Neuronal stem cell (in vitro differentiated cells): ENCODE measurements at regions not wholly inside any gene's neighbourhood (a gene's known extent, or its start where the extent isn't known, plus 50 kb on each side); places are given as distances from the start of the nearest gene placed in this dataset.

Experiments used
- DNase-seq: peaks from one replicate; pipeline ENCODE4 v3.0.0-alpha.2; 2013; ENCODE audit warnings: low spot score
- H2AFZ ChIP-seq: one replicate; pipeline ENCODE4 v1.6.1; 2013; ENCODE audit warnings: mild to moderate bottlenecking, low read length, inconsistent platforms
- H2AK5ac ChIP-seq: 2 replicates; pipeline ENCODE4 v1.6.1; 2013; ENCODE audit warnings: low read depth, mild to moderate bottlenecking, inconsistent platforms, low read length, moderate library complexity, mixed read lengths
- H2BK120ac ChIP-seq: 2 replicates; pipeline ENCODE4 v1.6.1; 2013; ENCODE audit warnings: low read depth, mild to moderate bottlenecking, inconsistent platforms, low read length, moderate library complexity, mixed read lengths
- H2BK12ac ChIP-seq: one replicate; pipeline ENCODE4 v1.6.1; 2013; ENCODE audit warnings: low read length, inconsistent platforms
- H2BK15ac ChIP-seq: 2 replicates; pipeline ENCODE4 v1.6.1; 2013; ENCODE audit warnings: mild to moderate bottlenecking, low read length, inconsistent platforms, mixed read lengths
- H2BK5ac ChIP-seq: one replicate; pipeline ENCODE4 v1.6.1; 2013; ENCODE audit warnings: inconsistent platforms, mild to moderate bottlenecking, low read length, moderate library complexity
- H3K14ac ChIP-seq: one replicate; pipeline ENCODE4 v1.6.1; 2013; ENCODE audit warnings: low read length, inconsistent platforms
- H3K18ac ChIP-seq: 2 replicates; pipeline ENCODE4 v1.6.1; 2013; ENCODE audit warnings: low read length, inconsistent platforms
- H3K23ac ChIP-seq: 2 replicates; pipeline ENCODE4 v1.6.1; 2013; ENCODE audit warnings: low read depth, mild to moderate bottlenecking, mixed read lengths, low read length, inconsistent platforms; ENCODE audit not compliant: poor library complexity
- H3K27ac ChIP-seq: replicated peaks from 3 replicates; pipeline ENCODE4 v1.5.1; 2013; ENCODE audit warnings: low read length, inconsistent platforms
- H3K27me3 ChIP-seq, 3 experiments: 2 replicates each; pipeline ENCODE4 v1.6.1; 2013; ENCODE audit warnings: low read length in 3 of 3, mild to moderate bottlenecking in 2 of 3, inconsistent platforms in 1 of 3, low read depth in 1 of 3, mixed read lengths in 1 of 3, moderate library complexity in 1 of 3; ENCODE audit not compliant: control insufficient read depth in 3 of 3, insufficient read depth in 3 of 3
- H3K36me3 ChIP-seq, 2 donors: replicated peaks in 1 of 2; 2 replicates each; pipeline ENCODE4 v1.6.1; 2013; ENCODE audit warnings: low read length in 2 of 2; ENCODE audit not compliant: control insufficient read depth in 2 of 2, insufficient read depth in 2 of 2
- H3K4ac ChIP-seq: 2 replicates; pipeline ENCODE4 v1.6.1; 2013; ENCODE audit warnings: inconsistent platforms, mild to moderate bottlenecking, low read length, moderate library complexity
- H3K4me1 ChIP-seq, 2 donors: 1 replicate in 1 of 2; 2 replicates in 1 of 2; pipeline ENCODE4 v1.6.1; 2013; ENCODE audit warnings: low read length in 2 of 2, low read depth in 1 of 2; ENCODE audit not compliant: control insufficient read depth in 2 of 2, insufficient read depth in 1 of 2
- H3K4me2 ChIP-seq: one replicate; pipeline ENCODE4 v1.6.1; 2013; ENCODE audit warnings: mild to moderate bottlenecking, low read length, inconsistent platforms; ENCODE audit not compliant: insufficient read depth, poor library complexity, severe bottlenecking
- H3K4me3 ChIP-seq, 2 donors: 2 replicates each; pipeline ENCODE4 v1.5.1; 2013; ENCODE audit warnings: low read length in 2 of 2, mild to moderate bottlenecking in 2 of 2, inconsistent platforms in 1 of 2, moderate library complexity in 1 of 2
- H3K79me1 ChIP-seq: one replicate; pipeline ENCODE4 v1.6.1; 2013; ENCODE audit warnings: low read depth, mild to moderate bottlenecking, inconsistent platforms, low read length, moderate library complexity
- H3K9ac ChIP-seq: one replicate; pipeline ENCODE4 v1.6.1; 2013; ENCODE audit warnings: mild to moderate bottlenecking, low read depth, low read length, inconsistent platforms; ENCODE audit not compliant: poor library complexity
- H3K9me3 ChIP-seq, 2 donors: replicated peaks in 1 of 2; 2 replicates each; pipeline versions ENCODE3 to v1.6.1; 2013; ENCODE audit warnings: low read length in 2 of 2, mild to moderate bottlenecking in 2 of 2, inconsistent platforms in 1 of 2, low read depth in 1 of 2, mixed read lengths in 1 of 2, moderate library complexity in 1 of 2; ENCODE audit not compliant: control insufficient read depth in 2 of 2, insufficient read depth in 1 of 2
- H4K8ac ChIP-seq: one replicate; pipeline ENCODE4 v1.6.1; 2013; ENCODE audit warnings: low read depth, mild to moderate bottlenecking, inconsistent platforms, low read length, moderate library complexity
- H4K91ac ChIP-seq: one replicate; pipeline ENCODE4 v1.6.1; 2013; ENCODE audit warnings: low read length, low read depth, mild to moderate bottlenecking, inconsistent platforms; ENCODE audit not compliant: poor library complexity
- WGBS, 2 donors: extraction: QIAGEN DNeasy Blood & Tissue Kit; methylation state at CpG; one replicate each; pipeline ENCODE4 v1.1.7; 2013; ENCODE audit warnings: missing lambda C conversion rate in 2 of 2, mixed read lengths in 1 of 2; ENCODE audit not compliant: insufficient read length in 2 of 2, insufficient replicate concordance in 1 of 2; ENCODE audit errors: extremely low coverage in 2 of 2; 5-methylcytosine and 5-hydroxymethylcytosine counted together

GRCh38 chr22:19634226-19634975 lies 79.9 kb upstream of the SEPTIN5 start:
- no CpG with 5 or more reads among the region's 23 CpGs for WGBS, 2 donors
- H3K18ac ChIP-seq = no peak overlapping the region

GRCh38 chr22:19635644-19636043 lies 78.7 kb upstream of the SEPTIN5 start:
- no peak for DNase-seq
- no peak overlapping the region for H3K4me3 ChIP-seq

More at GRCh38 chr22:19634226-19634975, 79.9 kb upstream of the SEPTIN5 start:
- Histone ChIP-seq H3K27ac (no peak overlapping the region), H3K4ac (no peak overlapping the region), H3K9ac (no peak overlapping the region), H3K4me3 (no peak overlapping the region), H2BK15ac (no peak overlapping the region), H2BK120ac (no peak overlapping the region), H3K36me3 (no peaks in the 10 kb centered on the region), H3K9me3 (no peaks in the 10 kb centered on the region), H4K8ac (no peak overlapping the region), H3K27me3 (peaks cover 0 to 7% (median 4%) of the 10 kb centered on the region in 3 experiments), H2BK5ac (no peak overlapping the region), H2AK5ac (no peak overlapping the region), H3K4me1 (no peaks in the 10 kb centered on the region), H3K23ac (no peak overlapping the region), H2BK12ac (no peak overlapping the region), H3K79me1 (no peaks in the 10 kb centered on the region), H3K14ac (no peak overlapping the region), H3K4me2 (no peak overlapping the region), H4K91ac (no peak overlapping the region), H2AFZ (no peak overlapping the region)
- DNase-seq = no peak

GRCh38 chr22:19636696-19637407 lies 77.5 kb upstream of the SEPTIN5 start:
- H3K36me3 ChIP-seq = no peaks in the 10 kb centered on the region
- H3K79me1 ChIP-seq = no peaks in the 10 kb centered on the region
- WGBS, 2 donors = no CpG with 5 or more reads among the region's 18 CpGs
- no peak overlapping the region for H4K91ac ChIP-seq
- H2BK5ac ChIP-seq = no peak overlapping the region
- H3K14ac ChIP-seq = no peak overlapping the region
- H3K23ac ChIP-seq = peak overlapping the region; percentile 69
- no peak overlapping the region for H2BK15ac ChIP-seq
- no peak overlapping the region for H2BK120ac ChIP-seq
- H3K4me3 ChIP-seq = no peak overlapping the region
- H2AFZ ChIP-seq = no peak overlapping the region
- no peak overlapping the region for H4K8ac ChIP-seq
- H2AK5ac ChIP-seq = no peak overlapping the region
- H3K4ac ChIP-seq = no peak overlapping the region
- H3K27me3 ChIP-seq = peaks cover 0 to 15% (median 4%) of the 10 kb centered on the region in 3 experiments
- H2BK12ac ChIP-seq = no peak overlapping the region
- H3K4me2 ChIP-seq = no peak overlapping the region
- no peak for DNase-seq
- no peaks in the 10 kb centered on the region for H3K9me3 ChIP-seq
- no peak overlapping the region for H3K9ac ChIP-seq
- H3K4me1 ChIP-seq = peaks cover 0 to 4% of the 10 kb centered on the region in 2 donors
- H3K18ac ChIP-seq = peak overlapping the region; percentile 21
- H3K27ac ChIP-seq = no peak overlapping the region

More at GRCh38 chr22:19635644-19636043, 78.7 kb upstream of the SEPTIN5 start:
- no peak overlapping the region for H4K8ac ChIP-seq
- no peak overlapping the region for H3K14ac ChIP-seq
- no peak overlapping the region for H3K4ac ChIP-seq
- no peak overlapping the region for H2BK5ac ChIP-seq
- H2BK12ac ChIP-seq = no peak overlapping the region
- H3K9me3 ChIP-seq = no peaks in the 10 kb centered on the region
- no peak overlapping the region for H2BK120ac ChIP-seq
- no peaks in the 10 kb centered on the region for H3K36me3 ChIP-seq
- no CpG with 5 or more reads among the region's 3 CpGs for WGBS, 2 donors
- no peak overlapping the region for H2AK5ac ChIP-seq
- H3K27ac ChIP-seq = no peak overlapping the region
- H3K4me2 ChIP-seq = no peak overlapping the region
- H2AFZ ChIP-seq = no peak overlapping the region
- H3K18ac ChIP-seq = no peak overlapping the region
- no peak overlapping the region for H4K91ac ChIP-seq
- H3K9ac ChIP-seq = no peak overlapping the region
- H2BK15ac ChIP-seq = no peak overlapping the region
- peaks cover 0 to 14% (median 4%) of the 10 kb centered on the region in 3 experiments for H3K27me3 ChIP-seq
- peaks cover 0 to under 1% of the 10 kb centered on the region in 2 donors for H3K4me1 ChIP-seq
- no peak overlapping the region for H3K23ac ChIP-seq
- H3K79me1 ChIP-seq = no peaks in the 10 kb centered on the region
